Sigmoid colon (tissue), 6 donors: ENCODE measurements at regions not wholly inside any gene's neighbourhood (a gene's known extent, or its start where the extent isn't known, plus 50 kb on each side); places are given as distances from the start of the nearest gene placed in this dataset.

Source experiments
- DNase-seq: peaks from one replicate; pipeline ENCODE4 v3.0.0-alpha.2; 2019
- H3K27ac ChIP-seq, 4 donors: fragments of 200-600 bp; sonication (generic); one replicate each; pipeline ENCODE4 v1.5.1; 2016 to 2019; ENCODE audit warnings: mild to moderate bottlenecking in 1 of 4
- H3K27me3 ChIP-seq, 3 donors: fragments of 200-600 bp; sonication (generic); one replicate each; pipeline ENCODE4 v1.5.1; 2019; ENCODE audit warnings: mild to moderate bottlenecking in 1 of 3
- H3K36me3 ChIP-seq, 4 donors: fragments of 200-600 bp; sonication (generic); one replicate each; pipeline ENCODE4 v1.5.1; 2016 to 2019
- H3K4me1 ChIP-seq, 4 donors: fragments of 200-600 bp; sonication (generic); one replicate each; pipeline ENCODE4 v1.5.1; 2017 to 2019
- H3K4me3 ChIP-seq, 4 donors: fragments of 200-600 bp; sonication (generic); one replicate each; pipeline ENCODE4 v1.5.1; 2017 to 2019; ENCODE audit warnings: mild to moderate bottlenecking in 2 of 4, moderate library complexity in 1 of 4
- H3K9me3 ChIP-seq, 4 donors: fragments of 200-600 bp in 3 of 4; sonication (generic) in 3 of 4; one replicate each; pipeline versions ENCODE4 v1.5.1 to v1.6.1; 2013 to 2019
- EP300 ChIP-seq, 4 donors: sonication (generic); formaldehyde crosslinking; IDR thresholded peaks; one replicate each; pipeline ENCODE4 v1.6.1; 2017; ENCODE audit warnings: antibody characterized with exemption in 4 of 4
- POLR2A ChIP-seq, 2 donors: fragments of 450-650 bp; IDR thresholded peaks; one replicate each; pipeline ENCODE4 v1.6.1; 2016; ENCODE audit warnings: antibody characterized with exemption in 2 of 2, mild to moderate bottlenecking in 2 of 2, moderate library complexity in 2 of 2
- POLR2AphosphoS5 ChIP-seq, 4 donors: sonication (generic); formaldehyde crosslinking; IDR thresholded peaks; one replicate each; pipeline ENCODE4 v1.6.1; 2017; ENCODE audit warnings: antibody characterized with exemption in 4 of 4
- WGBS, 2 donors: extraction: QIAGEN DNeasy Blood & Tissue Kit; methylation state at CpG; one replicate each; pipeline ENCODE4 v1.1.7; 2013; 5-methylcytosine and 5-hydroxymethylcytosine counted together
- intact Hi-C: fragments of 100-400 bp; cut with DNase I; formaldehyde crosslinking; loops from one replicate; pipeline ENCODE4 v1.15.1; 2023
- TF ChIP-seq, protein P1 (sequence below), 4 experiments: fragments of 450-650 bp in 3 of 4; fragments of 200-600 bp in 1 of 4; IDR thresholded peaks; one replicate each; pipeline ENCODE4 v1.5.1; 2016 to 2019; ENCODE audit warnings: antibody characterized with exemption in 4 of 4, mild to moderate bottlenecking in 3 of 4, moderate library complexity in 2 of 4
- donor health status: healthy with polysubstance abuse.
- donor health status: healthy.

DNA sequence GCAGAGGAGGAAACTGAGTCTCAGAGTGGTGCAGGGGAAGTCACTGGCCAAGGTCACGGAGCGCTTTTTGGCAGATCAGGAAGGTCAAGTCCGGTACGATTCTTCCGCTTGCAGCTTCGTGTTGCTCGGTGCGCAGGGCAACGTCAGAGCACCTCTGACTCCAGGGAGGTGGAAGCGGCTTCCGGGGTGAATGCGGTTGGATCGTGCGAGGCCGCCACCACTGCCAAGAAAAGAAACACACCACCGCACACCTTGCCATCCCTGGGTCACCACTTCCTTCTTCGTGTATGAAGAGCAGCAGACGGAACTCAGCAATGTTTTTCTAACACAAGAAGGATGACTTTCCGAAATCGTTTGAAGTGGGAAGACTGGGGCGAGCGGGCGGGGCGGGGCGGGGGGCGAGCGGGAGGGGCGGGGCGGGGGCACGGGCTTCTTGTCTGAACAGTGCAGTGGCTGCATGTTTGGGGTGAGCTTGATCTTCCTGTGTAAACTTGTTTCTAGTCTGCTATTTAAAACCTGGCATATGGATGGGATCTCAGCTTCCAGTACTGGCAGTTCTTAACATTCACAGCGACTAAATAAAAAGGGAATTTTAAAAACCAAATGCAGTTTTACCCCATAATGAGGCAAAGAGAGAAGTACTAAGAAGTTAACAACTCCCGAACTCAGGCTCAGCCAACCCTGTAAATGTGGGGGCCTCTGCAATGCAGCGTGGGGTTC is 300.0 kb downstream of the RRAGC start:
- peaks cover 0 to 19% (median 10%) of the 10 kb centered on the region in 3 donors for H3K27me3 ChIP-seq
- H3K9me3 ChIP-seq, result no peaks in the 10 kb centered on the region
- intact Hi-C loops, result no loop called here
- H3K4me3 ChIP-seq, result peak overlapping the region in 3 of 4 donors; percentile 16 to 24 (median 18)
- no peaks in the 10 kb centered on the region for H3K36me3 ChIP-seq
- DNase-seq, result no peak
- H3K27ac ChIP-seq, result no peak overlapping the region
- TF ChIP-seq, protein P1, sequence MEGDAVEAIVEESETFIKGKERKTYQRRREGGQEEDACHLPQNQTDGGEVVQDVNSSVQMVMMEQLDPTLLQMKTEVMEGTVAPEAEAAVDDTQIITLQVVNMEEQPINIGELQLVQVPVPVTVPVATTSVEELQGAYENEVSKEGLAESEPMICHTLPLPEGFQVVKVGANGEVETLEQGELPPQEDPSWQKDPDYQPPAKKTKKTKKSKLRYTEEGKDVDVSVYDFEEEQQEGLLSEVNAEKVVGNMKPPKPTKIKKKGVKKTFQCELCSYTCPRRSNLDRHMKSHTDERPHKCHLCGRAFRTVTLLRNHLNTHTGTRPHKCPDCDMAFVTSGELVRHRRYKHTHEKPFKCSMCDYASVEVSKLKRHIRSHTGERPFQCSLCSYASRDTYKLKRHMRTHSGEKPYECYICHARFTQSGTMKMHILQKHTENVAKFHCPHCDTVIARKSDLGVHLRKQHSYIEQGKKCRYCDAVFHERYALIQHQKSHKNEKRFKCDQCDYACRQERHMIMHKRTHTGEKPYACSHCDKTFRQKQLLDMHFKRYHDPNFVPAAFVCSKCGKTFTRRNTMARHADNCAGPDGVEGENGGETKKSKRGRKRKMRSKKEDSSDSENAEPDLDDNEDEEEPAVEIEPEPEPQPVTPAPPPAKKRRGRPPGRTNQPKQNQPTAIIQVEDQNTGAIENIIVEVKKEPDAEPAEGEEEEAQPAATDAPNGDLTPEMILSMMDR (IDR thresholded peaks at IDR 0.05), result no peak
- no peak for TF ChIP-seq POLR2A (IDR thresholded peaks at IDR 0.05)
- TF ChIP-seq EP300 (IDR thresholded peaks at IDR 0.05), result no peak
- TF ChIP-seq POLR2AphosphoS5 (IDR thresholded peaks at IDR 0.05), result no peak
- WGBS, 2 donors, result 8 to 10% methylated on average over 33 of the region's 33 CpGs
- peaks cover 0 to 16% (median 8%) of the 10 kb centered on the region in 4 donors for H3K4me1 ChIP-seq

DNA sequence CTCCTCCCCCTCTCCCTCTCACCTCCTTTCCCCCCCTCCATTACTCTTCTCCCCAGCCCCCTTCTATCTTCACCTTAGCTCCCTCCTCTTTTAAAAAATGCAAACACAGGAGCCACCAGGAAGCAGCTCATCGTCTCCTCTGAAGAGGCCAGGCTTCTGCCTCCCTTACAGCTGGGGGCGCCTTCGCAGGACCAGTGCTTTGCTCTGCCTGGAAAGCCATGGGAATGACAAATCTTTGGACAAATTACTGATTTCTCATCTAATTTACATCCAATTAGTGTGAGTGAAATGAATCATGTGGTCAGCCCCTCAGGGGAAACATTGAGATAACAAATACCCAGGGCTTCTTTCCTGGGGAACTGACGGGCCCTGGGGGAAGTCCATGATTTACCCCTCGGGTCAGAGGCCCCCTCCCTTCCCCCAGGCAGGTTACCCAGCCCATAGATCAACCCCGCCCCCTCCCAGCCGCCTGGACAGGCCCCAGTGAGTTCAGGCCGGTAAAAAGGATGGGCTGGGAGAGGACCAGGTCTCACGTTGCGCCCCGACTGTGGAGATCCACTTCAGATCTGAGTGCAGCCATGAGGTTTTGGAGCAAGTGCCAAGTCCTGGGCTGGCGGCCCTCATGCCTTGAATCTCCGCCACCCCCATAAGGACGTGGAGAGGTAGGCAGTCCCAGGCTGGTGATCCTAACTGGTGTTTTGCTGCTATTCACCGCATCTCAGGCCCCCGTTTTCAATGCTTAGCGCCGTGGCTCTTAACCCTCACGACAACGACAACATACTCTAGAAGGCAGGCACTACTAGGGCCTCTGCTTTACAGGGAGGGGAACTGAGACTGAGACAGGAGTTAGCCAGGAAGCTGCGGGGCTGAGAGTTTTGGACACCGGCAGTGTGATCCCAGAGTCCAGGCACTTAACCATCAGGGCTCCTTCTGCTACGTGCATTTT is 300.8 kb downstream of the RRAGC start:
- no peaks in the 10 kb centered on the region for H3K9me3 ChIP-seq
- WGBS, 2 donors, result 62 to 80% methylated on average over 23 of the region's 23 CpGs
- peak overlapping the region in 1 of 4 donors; percentile 24 for H3K4me3 ChIP-seq

DNA sequence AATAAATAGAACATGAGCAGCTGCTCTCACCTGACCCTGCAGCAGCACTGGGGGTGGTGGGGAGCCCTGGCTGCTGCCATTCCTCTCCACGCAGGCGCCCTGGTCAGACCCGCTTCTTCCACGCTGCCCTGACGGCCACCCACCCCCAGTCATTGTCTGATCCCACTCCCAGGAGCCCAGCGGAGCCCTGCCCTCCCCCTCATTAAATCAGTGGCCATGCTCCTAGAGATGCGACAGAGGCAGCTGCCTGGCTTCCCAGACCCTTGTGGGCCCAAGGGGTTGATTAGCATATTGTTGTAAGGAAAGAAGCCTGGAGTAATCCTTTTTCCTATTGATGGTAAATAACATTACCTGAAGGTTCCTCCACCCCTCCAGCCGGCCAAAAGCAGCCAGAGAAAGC is 301.5 kb downstream of the RRAGC start:
- TF ChIP-seq EP300 (IDR thresholded peaks at IDR 0.05), result no peak
- no peak for TF ChIP-seq POLR2A (IDR thresholded peaks at IDR 0.05)
- TF ChIP-seq, protein P1 (IDR thresholded peaks at IDR 0.05), result no peak
- TF ChIP-seq POLR2AphosphoS5 (IDR thresholded peaks at IDR 0.05), result no peak
- Histone ChIP-seq H3K27me3 (peaks cover 0 to 14% (median 10%) of the 10 kb centered on the region in 3 donors), H3K4me1 (peaks cover 0 to 16% (median 8%) of the 10 kb centered on the region in 4 donors), H3K36me3 (no peaks in the 10 kb centered on the region), H3K4me3 (no peak overlapping the region), H3K27ac (no peak overlapping the region), H3K9me3 (no peaks in the 10 kb centered on the region)
- 91% methylated on average over 8 of the region's 8 CpGs for WGBS, 2 donors
- intact Hi-C loops, result no loop called here
- DNase-seq, result no peak

More for the DNA sequence above, 300.8 kb downstream of the RRAGC start:
- Histone ChIP-seq H3K27ac (no peak overlapping the region), H3K27me3 (peaks cover 0 to 19% (median 10%) of the 10 kb centered on the region in 3 donors), H3K4me1 (peaks cover 0 to 16% (median 8%) of the 10 kb centered on the region in 4 donors), H3K36me3 (no peaks in the 10 kb centered on the region)
- DNase-seq, result no peak
- no peak for TF ChIP-seq EP300 (IDR thresholded peaks at IDR 0.05)
- no peak for TF ChIP-seq POLR2AphosphoS5 (IDR thresholded peaks at IDR 0.05)
- no peak for TF ChIP-seq POLR2A (IDR thresholded peaks at IDR 0.05)
- TF ChIP-seq, protein P1 (IDR thresholded peaks at IDR 0.05), result no peak
- intact Hi-C loops, result no loop called here

DNA sequence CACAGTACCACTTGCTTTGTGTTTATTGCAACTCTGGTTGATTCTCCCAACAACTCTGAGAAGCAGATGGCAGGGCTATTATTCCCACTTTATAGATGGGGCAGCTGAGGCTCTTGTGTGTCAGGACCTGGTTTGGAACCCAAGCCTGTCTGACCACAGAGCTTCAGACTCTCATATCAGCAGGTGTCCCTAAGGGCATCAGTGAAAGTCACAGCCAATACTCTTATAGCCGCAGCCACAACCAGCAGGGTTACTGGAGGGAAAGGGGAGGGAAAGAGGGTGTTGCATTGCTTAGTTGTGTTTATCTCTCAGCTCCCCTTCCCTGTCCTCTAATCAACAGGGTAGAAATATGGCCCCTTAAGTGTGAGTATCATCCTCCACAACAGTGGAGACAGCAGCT is 304.0 kb downstream of the RRAGC start:
- Histone ChIP-seq H3K9me3 (no peaks in the 10 kb centered on the region), H3K4me3 (no peak overlapping the region), H3K4me1 (peaks cover 0 to 16% (median 8%) of the 10 kb centered on the region in 4 donors), H3K36me3 (no peaks in the 10 kb centered on the region), H3K27me3 (peaks cover 0 to 7% (median 0%) of the 10 kb centered on the region in 3 donors), H3K27ac (no peak overlapping the region)
- DNase-seq, result no peak
- no peak for TF ChIP-seq POLR2AphosphoS5 (IDR thresholded peaks at IDR 0.05)
- TF ChIP-seq EP300 (IDR thresholded peaks at IDR 0.05), result no peak
- TF ChIP-seq, protein P1 (IDR thresholded peaks at IDR 0.05), result no peak
- no peak for TF ChIP-seq POLR2A (IDR thresholded peaks at IDR 0.05)
- 80 to 81% methylated on average over 1 of the region's 1 CpG for WGBS, 2 donors
- intact Hi-C loops, result no loop called here
